Neuronal stem cell (in vitro differentiated cells): ENCODE measurements at regions not wholly inside any gene's neighbourhood (a gene's known extent, or its start where the extent isn't known, plus 50 kb on each side); places are given as distances from the start of the nearest gene placed in this dataset.
A peak's percentile ranks its signal among the peaks of the same experiment; 100 is the strongest.

ENCODE experiments used
- DNase-seq: peaks from one replicate; pipeline ENCODE4 v3.0.0-alpha.2; 2013; ENCODE audit warnings: low spot score
- H2AFZ ChIP-seq: one replicate; pipeline ENCODE4 v1.6.1; 2013; ENCODE audit warnings: mild to moderate bottlenecking, low read length, inconsistent platforms
- H2AK5ac ChIP-seq: 2 replicates; pipeline ENCODE4 v1.6.1; 2013; ENCODE audit warnings: low read depth, mild to moderate bottlenecking, inconsistent platforms, low read length, moderate library complexity, mixed read lengths
- H2BK120ac ChIP-seq: 2 replicates; pipeline ENCODE4 v1.6.1; 2013; ENCODE audit warnings: low read depth, mild to moderate bottlenecking, inconsistent platforms, low read length, moderate library complexity, mixed read lengths
- H2BK12ac ChIP-seq: one replicate; pipeline ENCODE4 v1.6.1; 2013; ENCODE audit warnings: low read length, inconsistent platforms
- H2BK15ac ChIP-seq: 2 replicates; pipeline ENCODE4 v1.6.1; 2013; ENCODE audit warnings: mild to moderate bottlenecking, low read length, inconsistent platforms, mixed read lengths
- H2BK5ac ChIP-seq: one replicate; pipeline ENCODE4 v1.6.1; 2013; ENCODE audit warnings: inconsistent platforms, mild to moderate bottlenecking, low read length, moderate library complexity
- H3K14ac ChIP-seq: one replicate; pipeline ENCODE4 v1.6.1; 2013; ENCODE audit warnings: low read length, inconsistent platforms
- H3K18ac ChIP-seq: 2 replicates; pipeline ENCODE4 v1.6.1; 2013; ENCODE audit warnings: low read length, inconsistent platforms
- H3K23ac ChIP-seq: 2 replicates; pipeline ENCODE4 v1.6.1; 2013; ENCODE audit warnings: low read depth, mild to moderate bottlenecking, mixed read lengths, low read length, inconsistent platforms; ENCODE audit not compliant: poor library complexity
- H3K27ac ChIP-seq: replicated peaks from 3 replicates; pipeline ENCODE4 v1.5.1; 2013; ENCODE audit warnings: low read length, inconsistent platforms
- H3K27me3 ChIP-seq, 3 experiments: 2 replicates each; pipeline ENCODE4 v1.6.1; 2013; ENCODE audit warnings: low read length in 3 of 3, mild to moderate bottlenecking in 2 of 3, inconsistent platforms in 1 of 3, low read depth in 1 of 3, mixed read lengths in 1 of 3, moderate library complexity in 1 of 3; ENCODE audit not compliant: control insufficient read depth in 3 of 3, insufficient read depth in 3 of 3
- H3K36me3 ChIP-seq, 2 donors: replicated peaks in 1 of 2; 2 replicates each; pipeline ENCODE4 v1.6.1; 2013; ENCODE audit warnings: low read length in 2 of 2; ENCODE audit not compliant: control insufficient read depth in 2 of 2, insufficient read depth in 2 of 2
- H3K4ac ChIP-seq: 2 replicates; pipeline ENCODE4 v1.6.1; 2013; ENCODE audit warnings: inconsistent platforms, mild to moderate bottlenecking, low read length, moderate library complexity
- H3K4me1 ChIP-seq, 2 donors: 1 replicate in 1 of 2; 2 replicates in 1 of 2; pipeline ENCODE4 v1.6.1; 2013; ENCODE audit warnings: low read length in 2 of 2, low read depth in 1 of 2; ENCODE audit not compliant: control insufficient read depth in 2 of 2, insufficient read depth in 1 of 2
- H3K4me2 ChIP-seq: one replicate; pipeline ENCODE4 v1.6.1; 2013; ENCODE audit warnings: mild to moderate bottlenecking, low read length, inconsistent platforms; ENCODE audit not compliant: insufficient read depth, poor library complexity, severe bottlenecking
- H3K4me3 ChIP-seq, 2 donors: 2 replicates each; pipeline ENCODE4 v1.5.1; 2013; ENCODE audit warnings: low read length in 2 of 2, mild to moderate bottlenecking in 2 of 2, inconsistent platforms in 1 of 2, moderate library complexity in 1 of 2
- H3K79me1 ChIP-seq: one replicate; pipeline ENCODE4 v1.6.1; 2013; ENCODE audit warnings: low read depth, mild to moderate bottlenecking, inconsistent platforms, low read length, moderate library complexity
- H3K9ac ChIP-seq: one replicate; pipeline ENCODE4 v1.6.1; 2013; ENCODE audit warnings: mild to moderate bottlenecking, low read depth, low read length, inconsistent platforms; ENCODE audit not compliant: poor library complexity
- H3K9me3 ChIP-seq, 2 donors: replicated peaks in 1 of 2; 2 replicates each; pipeline versions ENCODE3 to v1.6.1; 2013; ENCODE audit warnings: low read length in 2 of 2, mild to moderate bottlenecking in 2 of 2, inconsistent platforms in 1 of 2, low read depth in 1 of 2, mixed read lengths in 1 of 2, moderate library complexity in 1 of 2; ENCODE audit not compliant: control insufficient read depth in 2 of 2, insufficient read depth in 1 of 2
- H4K8ac ChIP-seq: one replicate; pipeline ENCODE4 v1.6.1; 2013; ENCODE audit warnings: low read depth, mild to moderate bottlenecking, inconsistent platforms, low read length, moderate library complexity
- H4K91ac ChIP-seq: one replicate; pipeline ENCODE4 v1.6.1; 2013; ENCODE audit warnings: low read length, low read depth, mild to moderate bottlenecking, inconsistent platforms; ENCODE audit not compliant: poor library complexity
- WGBS, 2 donors: extraction: QIAGEN DNeasy Blood & Tissue Kit; methylation state at CpG; one replicate each; pipeline ENCODE4 v1.1.7; 2013; ENCODE audit warnings: missing lambda C conversion rate in 2 of 2, mixed read lengths in 1 of 2; ENCODE audit not compliant: insufficient read length in 2 of 2, insufficient replicate concordance in 1 of 2; ENCODE audit errors: extremely low coverage in 2 of 2; 5-methylcytosine and 5-hydroxymethylcytosine counted together

DNA sequence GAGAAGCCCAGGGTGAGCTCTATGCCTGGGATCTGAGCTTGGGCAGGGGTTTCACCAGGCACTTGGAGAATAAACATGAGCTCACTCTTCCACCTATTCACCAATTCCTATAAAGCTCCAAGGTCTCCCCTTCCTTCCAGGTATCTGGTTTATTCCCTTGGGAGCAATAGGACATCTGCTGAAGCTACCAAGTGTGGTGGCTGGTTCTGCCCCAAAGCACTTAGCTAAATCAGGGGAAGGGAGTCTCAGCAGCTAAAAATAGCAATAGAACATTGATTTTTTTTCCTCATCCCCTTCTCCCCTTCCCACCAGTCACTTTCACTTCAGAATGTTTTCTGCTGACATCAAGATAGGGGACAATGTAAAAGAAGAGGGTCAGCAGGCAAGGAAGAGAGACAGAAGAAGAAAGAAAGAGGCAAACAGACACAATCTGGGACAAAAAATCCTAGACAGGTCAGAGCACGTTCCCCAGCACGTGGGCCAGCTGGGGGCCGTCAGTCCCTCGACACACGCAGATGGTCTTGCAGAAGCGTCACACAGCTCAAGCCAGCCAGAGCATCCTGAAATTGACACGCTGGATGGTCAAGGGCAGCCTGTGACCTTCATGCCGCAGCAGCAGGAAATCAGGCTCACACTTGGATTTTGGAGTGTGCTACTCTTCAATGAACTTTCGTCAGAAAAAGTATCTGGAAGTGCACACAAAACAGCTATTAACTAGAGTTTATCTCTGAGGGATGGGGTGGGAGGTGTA is 176.0 kb downstream of the ZNF608 start:
- Histone ChIP-seq H2AFZ (peak overlapping the region; percentile 26), H2AK5ac (no peak overlapping the region), H3K79me1 (no peaks in the 10 kb centered on the region), H2BK5ac (no peak overlapping the region), H3K9ac (no peak overlapping the region), H3K4ac (no peak overlapping the region), H3K9me3 (no peaks in the 10 kb centered on the region), H4K8ac (no peak overlapping the region), H3K14ac (no peak overlapping the region), H3K4me1 (peaks cover 13 to 37% of the 10 kb centered on the region in 2 donors), H3K4me2 (no peak overlapping the region), H2BK15ac (no peak overlapping the region), H3K27me3 (no peaks in the 10 kb centered on the region), H2BK120ac (no peak overlapping the region), H3K4me3 (no peak overlapping the region), H3K23ac (no peak overlapping the region), H2BK12ac (no peak overlapping the region), H4K91ac (no peak overlapping the region), H3K36me3 (no peaks in the 10 kb centered on the region), H3K18ac (peak overlapping the region; percentile 15), H3K27ac (no peak overlapping the region)
- DNase-seq, result no peak
- WGBS, 2 donors, result no CpG with 5 or more reads among the region's 9 CpGs

DNA sequence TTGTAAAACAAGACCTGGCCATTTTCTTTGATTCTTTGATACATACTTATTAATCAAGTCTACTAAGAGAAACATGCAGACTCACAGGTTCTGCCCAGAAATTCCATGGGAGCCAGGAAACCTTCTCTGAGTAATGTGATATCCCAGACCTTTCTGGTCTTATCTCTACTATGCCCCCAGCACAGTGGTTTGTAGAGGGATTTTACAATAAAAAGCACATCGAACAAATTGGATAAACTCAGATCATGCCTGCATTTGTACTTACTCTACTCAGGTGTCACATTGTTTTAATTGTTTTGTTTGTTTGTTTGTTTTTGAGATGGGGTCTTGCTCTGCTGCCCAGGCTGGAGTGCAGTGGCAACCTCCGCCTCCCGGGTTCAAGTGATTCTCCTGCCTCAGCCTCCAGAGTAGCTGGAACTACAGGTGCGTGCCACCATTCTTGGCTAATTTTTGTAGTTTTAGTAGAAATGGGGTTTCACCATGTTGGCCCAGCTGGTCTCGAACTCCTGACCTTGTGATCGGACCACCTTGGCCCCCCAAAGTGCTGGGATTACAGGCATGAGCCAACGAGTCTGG is 179.5 kb downstream of the ZNF608 start:
- Histone ChIP-seq H4K91ac (no peak overlapping the region), H3K36me3 (no peaks in the 10 kb centered on the region), H3K14ac (no peak overlapping the region), H3K4me1 (peaks cover 1 to 10% of the 10 kb centered on the region in 2 donors), H3K23ac (no peak overlapping the region), H3K79me1 (no peaks in the 10 kb centered on the region), H3K4me3 (no peak overlapping the region), H2BK5ac (no peak overlapping the region), H2BK15ac (no peak overlapping the region), H2BK12ac (no peak overlapping the region), H3K9me3 (no peaks in the 10 kb centered on the region), H3K9ac (no peak overlapping the region), H3K27ac (no peak overlapping the region), H4K8ac (no peak overlapping the region), H3K4me2 (no peak overlapping the region), H2BK120ac (no peak overlapping the region), H3K18ac (no peak overlapping the region), H2AFZ (no peak overlapping the region), H2AK5ac (no peak overlapping the region), H3K4ac (no peak overlapping the region), H3K27me3 (no peaks in the 10 kb centered on the region)
- DNase-seq, result no peak
- no CpG with 5 or more reads among the region's 7 CpGs for WGBS, 2 donors

DNA sequence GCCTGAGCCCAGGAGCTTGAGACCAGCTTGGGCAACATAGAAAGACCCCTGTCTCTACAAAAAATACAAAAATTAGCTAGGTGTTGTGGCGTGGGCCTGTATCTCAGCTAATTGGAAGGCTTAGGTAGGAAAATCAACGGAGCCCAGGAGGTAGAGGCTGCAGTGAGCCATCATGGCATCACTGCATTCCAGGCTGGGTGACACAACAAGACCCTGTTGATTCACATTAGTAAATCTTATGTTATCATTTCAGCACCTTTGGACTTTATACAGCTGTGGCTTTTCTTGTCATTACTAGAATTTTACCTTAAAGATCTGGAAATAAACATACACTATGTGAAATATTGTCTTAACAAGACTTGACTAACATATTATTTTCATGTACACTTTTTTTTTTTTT is 185.0 kb downstream of the ZNF608 start:
- Histone ChIP-seq H2AFZ (no peak overlapping the region), H3K27ac (no peak overlapping the region), H3K23ac (no peak overlapping the region), H2AK5ac (no peak overlapping the region), H2BK15ac (no peak overlapping the region), H3K4me1 (no peaks in the 10 kb centered on the region), H3K4ac (no peak overlapping the region), H3K9ac (no peak overlapping the region), H2BK120ac (no peak overlapping the region), H3K14ac (no peak overlapping the region), H3K4me2 (no peak overlapping the region), H3K79me1 (no peaks in the 10 kb centered on the region), H3K18ac (no peak overlapping the region), H4K91ac (no peak overlapping the region), H3K36me3 (no peaks in the 10 kb centered on the region), H2BK12ac (no peak overlapping the region), H4K8ac (no peak overlapping the region), H3K9me3 (peaks cover 0 to 6% of the 10 kb centered on the region in 2 donors), H3K4me3 (no peak overlapping the region), H3K27me3 (no peaks in the 10 kb centered on the region), H2BK5ac (no peak overlapping the region)
- no CpG with 5 or more reads among the region's 2 CpGs for whole genome bisulfite sequencing, 2 donors
- DNase-seq, result no peak

DNA sequence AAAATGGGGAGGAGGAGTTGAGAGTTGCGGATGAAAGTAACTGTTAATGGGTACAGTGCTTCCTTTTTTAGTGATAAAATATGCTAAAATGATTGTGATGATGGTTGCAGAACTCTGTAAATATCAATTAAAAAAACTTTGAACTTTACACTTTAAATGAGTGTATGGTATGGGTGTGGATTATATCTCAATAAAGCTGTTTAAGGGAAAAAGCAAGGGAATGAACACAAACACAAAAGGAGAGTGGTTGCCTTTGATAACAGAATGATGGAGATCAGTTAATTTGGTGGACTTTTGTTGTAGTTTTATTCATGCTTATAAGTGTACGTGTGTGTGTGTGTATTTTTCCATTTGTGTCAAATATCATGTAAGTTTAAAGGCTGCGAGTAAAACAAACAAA is 186.1 kb downstream of the ZNF608 start:
- no peak overlapping the region for H2BK15ac ChIP-seq
- no peaks in the 10 kb centered on the region for H3K4me1 ChIP-seq
- WGBS, 2 donors, result 100% methylated on average over 1 of the region's 3 CpGs
- no peak overlapping the region for H3K27ac ChIP-seq
- no peak overlapping the region for H3K4ac ChIP-seq
- no peak overlapping the region for H3K4me2 ChIP-seq
- no peak overlapping the region for H4K8ac ChIP-seq
- no peak overlapping the region for H2BK120ac ChIP-seq
- H3K36me3 ChIP-seq, result no peaks in the 10 kb centered on the region
- H3K9me3 ChIP-seq, result peaks cover 0 to 6% of the 10 kb centered on the region in 2 donors
- no peak overlapping the region for H2AFZ ChIP-seq
- no peak for DNase-seq
- no peaks in the 10 kb centered on the region for H3K27me3 ChIP-seq
- no peaks in the 10 kb centered on the region for H3K79me1 ChIP-seq
- H3K18ac ChIP-seq, result no peak overlapping the region
- H2BK12ac ChIP-seq, result no peak overlapping the region
- no peak overlapping the region for H4K91ac ChIP-seq
- H3K14ac ChIP-seq, result no peak overlapping the region
- H3K4me3 ChIP-seq, result no peak overlapping the region
- H3K9ac ChIP-seq, result no peak overlapping the region
- H3K23ac ChIP-seq, result no peak overlapping the region
- no peak overlapping the region for H2AK5ac ChIP-seq
- no peak overlapping the region for H2BK5ac ChIP-seq
